ENCODE measurements at regions not wholly inside any gene's neighbourhood (a gene's known extent, or its start where the extent isn't known, plus 50 kb on each side); places are given as distances from the start of the nearest gene placed in this dataset.
A peak's percentile ranks its signal among the peaks of the same experiment; 100 is the strongest.

GRCh38 chr11:110818032-110818687 lies 105.9 kb upstream of the ARHGAP20 start:
- no peak for DNase-seq

GRCh38 chr11:110812086-110812733 lies 100.0 kb upstream of the ARHGAP20 start:
- no peak for DNase-seq

GRCh38 chr11:110809417-110810199 lies 97.4 kb upstream of the ARHGAP20 start:
- no peak for DNase-seq

GRCh38 chr11:110808248-110808647 lies 96.0 kb upstream of the ARHGAP20 start:
- DNase-seq = no peak

GRCh38 chr11:110807801-110808200 lies 95.6 kb upstream of the ARHGAP20 start:
- no peak for DNase-seq

- DNase-seq = no peak
These were observed 93.5 kb upstream of the ARHGAP20 start for GRCh38 chr11:110805756-110806155.

- no peak for DNase-seq
These were observed 89.9 kb upstream of the ARHGAP20 start for GRCh38 chr11:110802162-110802561.

- no peak for DNase-seq
These were observed 89.1 kb upstream of the ARHGAP20 start for GRCh38 chr11:110801328-110801727.

GRCh38 chr11:110798201-110798900 lies 86.1 kb upstream of the ARHGAP20 start:
- DNase-seq = no peak

GRCh38 chr11:110797453-110797852 lies 85.2 kb upstream of the ARHGAP20 start:
- DNase-seq = peak; percentile 13

GRCh38 chr11:110795112-110795624 lies 82.9 kb upstream of the ARHGAP20 start:
- DNase-seq = no peak

GRCh38 chr11:110793556-110793955 lies 81.3 kb upstream of the ARHGAP20 start:
- no peak for DNase-seq

GRCh38 chr11:110791621-110792020 lies 79.4 kb upstream of the ARHGAP20 start:
- DNase-seq = no peak

GRCh38 chr11:110787680-110788079 lies 75.4 kb upstream of the ARHGAP20 start:
- DNase-seq = no peak

GRCh38 chr11:110786226-110786902 lies 74.1 kb upstream of the ARHGAP20 start:
- DNase-seq = no peak

GRCh38 chr11:110785398-110785797 lies 73.2 kb upstream of the ARHGAP20 start:
- DNase-seq = no peak

GRCh38 chr11:110782616-110783015 lies 70.4 kb upstream of the ARHGAP20 start:
- DNase-seq = no peak

GRCh38 chr11:110779108-110779507 lies 66.9 kb upstream of the ARHGAP20 start:
- no peak for DNase-seq

GRCh38 chr11:110778343-110778742 lies 66.1 kb upstream of the ARHGAP20 start:
- no peak for DNase-seq

GRCh38 chr11:110777775-110778174 lies 65.5 kb upstream of the ARHGAP20 start:
- no peak for DNase-seq

GRCh38 chr11:110776081-110776480 lies 63.8 kb upstream of the ARHGAP20 start:
- DNase-seq = no peak

Data from CD4-positive, alpha-beta T cell treated with Interleukin-12 subunit alpha and Interleukin-12 subunit beta, for 1 hour (primary cell).